Caki2 (cell line): ENCODE measurements at regions not wholly inside any gene's neighbourhood (a gene's known extent, or its start where the extent isn't known, plus 50 kb on each side); places are given as distances from the start of the nearest gene placed in this dataset.

ENCODE experiments used
- DNase-seq: peaks from one replicate; pipeline ENCODE4 v3.0.0-alpha.2; 2015; ENCODE audit warnings: low read depth
- in situ Hi-C: cut with HindIII; loops from 2 replicates; pipeline ENCODE4 v1.10.0; 2016; ENCODE audit warnings: low sequenced_read_pairs, low pct_unique_long_range_greater_than_20kb, mixed read lengths

DNA sequence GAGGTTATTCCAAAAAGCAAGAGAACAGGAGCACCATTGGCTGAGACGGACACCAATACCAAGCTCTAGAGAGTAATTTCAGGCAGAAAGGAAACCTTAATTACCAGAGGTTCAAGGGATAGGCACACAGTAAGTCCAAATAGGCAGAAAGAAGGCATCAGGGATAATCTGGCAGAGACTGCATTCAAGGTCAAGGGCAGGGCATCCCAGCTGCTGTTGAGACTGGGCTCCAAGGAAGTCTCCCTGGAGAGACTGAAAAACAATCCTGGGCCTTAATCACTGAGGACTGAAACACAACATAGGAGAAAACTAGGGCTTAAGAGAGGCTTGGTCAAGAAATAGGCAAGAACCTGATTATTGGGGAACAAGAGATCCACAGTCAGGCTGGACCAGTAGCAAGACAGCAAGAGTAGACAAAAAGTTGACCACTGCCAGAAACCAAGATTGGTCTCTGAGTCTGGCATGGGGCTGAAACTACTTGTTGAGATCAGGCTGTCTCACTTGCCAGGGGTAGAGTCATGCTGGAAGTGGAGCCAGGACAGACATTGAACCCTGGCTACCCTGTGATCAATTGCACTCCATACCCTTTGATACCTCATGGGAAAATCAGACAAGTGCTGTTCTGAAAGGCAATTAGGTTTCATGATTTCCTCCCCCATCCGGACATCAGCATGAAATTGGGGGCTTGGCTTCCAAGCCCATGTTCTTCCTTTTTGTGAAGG is 193.2 kb upstream of the TNP1 start:
- in situ Hi-C loops = no loop called here
- DNase-seq = no peak

DNA sequence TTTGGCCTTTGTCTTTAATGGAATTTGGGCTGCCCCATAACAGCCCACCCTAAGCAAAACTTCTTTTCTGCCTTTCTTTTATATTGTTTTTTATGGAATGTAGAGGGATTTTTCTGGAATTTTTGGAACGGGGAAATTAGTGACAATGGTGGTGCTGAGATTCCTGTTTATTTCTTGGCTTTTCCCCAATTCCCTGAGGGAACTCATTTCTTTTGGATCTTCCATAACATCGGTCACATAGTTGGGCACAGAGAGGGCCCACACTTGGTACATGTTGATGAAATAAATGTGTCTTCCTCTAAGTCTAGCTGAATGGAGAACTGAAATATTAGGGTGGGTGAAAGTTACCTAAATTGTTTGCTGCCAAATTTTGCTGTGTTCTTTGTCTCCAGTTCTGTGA is 191.6 kb upstream of the TNP1 start:
- in situ Hi-C loops = no loop called here

GRCh38 chr2:217049956-217050355 is 190.1 kb upstream of the TNP1 start:
- DNase-seq = no peak
- in situ Hi-C loops = no loop called here

More for the DNA sequence above, 191.6 kb upstream of the TNP1 start:
- DNase-seq = no peak

DNA sequence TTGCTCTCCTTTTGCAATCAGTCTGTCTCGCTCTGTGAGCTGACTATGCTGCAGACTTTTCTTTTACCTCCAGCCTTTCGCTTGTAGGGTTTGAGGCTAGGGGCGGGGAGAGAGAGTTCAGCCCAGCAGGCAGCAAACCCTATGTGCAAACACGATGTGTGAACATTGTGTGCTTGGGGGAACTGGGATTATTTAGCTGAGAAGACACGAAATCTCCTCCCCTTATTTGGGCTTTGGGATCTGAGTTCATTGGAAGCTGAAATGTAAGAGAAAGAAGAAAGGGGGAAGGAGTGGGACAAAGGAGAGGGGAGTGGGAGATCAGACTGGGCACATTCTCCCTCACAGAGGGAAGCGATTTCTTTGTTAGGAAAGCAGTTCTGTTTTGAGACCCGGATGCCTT is 189.6 kb upstream of the TNP1 start:
- no peak for DNase-seq
- in situ Hi-C loops = no loop called here

DNA sequence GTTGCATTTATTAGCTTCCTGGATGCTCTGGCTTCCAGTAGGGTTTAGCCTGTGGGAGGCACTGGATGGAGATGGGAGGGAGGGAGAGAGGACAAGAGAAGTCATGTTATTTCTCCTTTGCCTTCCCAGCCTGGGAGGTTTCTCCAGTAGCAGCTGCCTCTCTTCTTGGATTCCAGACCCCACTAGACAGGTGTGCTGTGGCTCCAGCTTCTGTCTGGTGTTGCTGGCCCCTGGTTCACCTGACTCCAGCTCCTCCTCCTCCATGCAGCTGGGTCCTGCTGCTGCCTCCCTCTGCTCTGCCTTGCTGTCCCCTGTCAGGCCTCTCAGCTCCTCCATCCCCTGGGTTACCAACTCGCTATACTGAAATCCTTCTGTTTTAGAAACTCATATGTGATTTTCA is 188.9 kb upstream of the TNP1 start:
- in situ Hi-C loops = no loop called here
- DNase-seq = no peak

GRCh38 chr2:217047631-217048030 is 187.8 kb upstream of the TNP1 start:
- in situ Hi-C loops = no loop called here
- DNase-seq = no peak

GRCh38 chr2:217047209-217047608 is 187.3 kb upstream of the TNP1 start:
- DNase-seq = no peak
- in situ Hi-C loops = no loop called here

- in situ Hi-C loops = no loop called here
- no peak for DNase-seq
These were observed 186.0 kb upstream of the TNP1 start for GRCh38 chr2:217045700-217046475.

DNA sequence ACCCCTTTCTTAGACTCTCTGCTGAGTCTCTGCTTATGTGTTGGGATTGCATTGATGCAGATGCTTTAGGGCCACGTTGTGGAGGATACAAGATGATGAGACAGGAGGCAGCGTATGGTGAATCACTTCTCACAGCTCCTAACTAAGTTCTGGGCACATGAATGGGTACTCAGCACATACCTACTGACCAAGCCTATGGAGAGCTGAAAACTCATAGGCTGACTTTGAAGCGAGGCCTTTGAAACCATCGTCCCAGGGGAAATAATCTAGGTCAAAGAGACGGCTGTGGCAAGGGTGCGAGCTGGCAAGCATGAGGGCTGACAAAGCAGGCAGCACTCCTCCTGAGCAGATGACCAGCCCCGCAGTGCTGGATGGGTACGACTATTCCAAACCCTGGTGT is 180.2 kb upstream of the TNP1 start:
- in situ Hi-C loops = no loop called here
- DNase-seq = no peak

GRCh38 chr2:217038001-217038400 is 178.1 kb upstream of the TNP1 start:
- no peak for DNase-seq

DNA sequence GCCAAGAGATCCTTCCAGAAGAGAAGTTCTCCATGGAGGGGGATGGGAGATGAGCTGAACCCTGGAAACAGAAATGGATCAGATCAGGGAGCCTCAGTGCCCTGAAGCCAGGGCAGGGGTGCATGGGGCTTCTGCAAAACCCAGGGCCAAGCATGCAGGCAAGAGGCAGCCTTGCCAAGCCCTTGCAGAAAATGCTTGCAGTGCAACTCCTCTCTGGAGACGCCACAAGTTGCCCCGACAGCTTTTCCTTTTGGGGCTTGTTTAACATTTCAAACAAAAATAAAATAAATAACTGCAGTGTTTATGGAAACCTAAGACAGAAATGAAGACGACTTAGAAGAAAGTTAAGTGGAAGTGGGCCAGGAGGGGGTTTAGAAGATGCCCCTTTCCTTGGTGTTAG is 177.5 kb upstream of the TNP1 start:
- no peak for DNase-seq
- in situ Hi-C loops = no loop called here

More at GRCh38 chr2:217038001-217038400, 178.1 kb upstream of the TNP1 start:
- in situ Hi-C loops = no loop called here

DNA sequence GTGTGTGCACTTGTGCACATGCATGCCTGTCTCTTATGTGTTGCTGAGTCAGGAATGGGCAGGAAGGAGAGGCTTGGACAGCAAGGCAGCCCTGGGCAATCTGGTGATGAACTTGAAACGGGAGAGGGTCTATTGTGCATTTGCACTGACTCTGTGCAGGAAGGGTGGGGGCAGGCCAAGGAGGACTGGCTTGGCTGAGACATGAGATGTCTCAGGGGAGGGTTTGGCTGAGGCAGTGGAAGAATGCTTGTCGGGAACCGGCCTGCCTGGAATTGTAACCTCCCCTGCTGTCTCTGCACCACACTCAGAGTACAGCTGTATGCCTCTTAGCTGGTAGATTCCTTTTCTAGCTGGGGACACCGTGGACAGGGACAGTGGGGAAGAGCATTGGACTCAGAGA is 176.1 kb upstream of the TNP1 start:
- in situ Hi-C loops = no loop called here
- DNase-seq = no peak

DNA sequence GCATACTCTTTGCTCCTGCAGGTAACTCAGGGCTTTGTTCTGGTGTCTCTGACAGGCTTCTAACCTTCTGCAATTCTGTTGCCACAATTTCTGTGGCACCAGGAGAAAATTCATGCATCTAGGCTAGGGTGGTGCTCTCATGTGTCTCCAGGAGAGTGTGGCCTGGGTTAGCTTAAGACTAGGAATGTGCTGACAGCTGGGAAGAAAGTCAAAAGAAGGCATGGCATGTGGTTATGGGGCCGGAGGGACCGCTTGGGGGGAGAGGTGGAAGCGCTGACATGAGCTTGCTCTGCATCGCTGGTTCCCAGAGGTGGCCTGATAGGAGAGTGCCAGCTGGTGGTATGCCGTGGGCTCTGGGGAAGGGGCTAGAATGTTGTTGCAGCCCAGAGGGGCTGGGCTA is 173.3 kb upstream of the TNP1 start:
- in situ Hi-C loops = no loop called here
- DNase-seq = no peak

- DNase-seq = no peak
- in situ Hi-C loops = no loop called here
These were observed 171.6 kb upstream of the TNP1 start for GRCh38 chr2:217031445-217031844.

GRCh38 chr2:217030081-217030480 is 170.2 kb upstream of the TNP1 start:
- no peak for DNase-seq
- in situ Hi-C loops = no loop called here

DNA sequence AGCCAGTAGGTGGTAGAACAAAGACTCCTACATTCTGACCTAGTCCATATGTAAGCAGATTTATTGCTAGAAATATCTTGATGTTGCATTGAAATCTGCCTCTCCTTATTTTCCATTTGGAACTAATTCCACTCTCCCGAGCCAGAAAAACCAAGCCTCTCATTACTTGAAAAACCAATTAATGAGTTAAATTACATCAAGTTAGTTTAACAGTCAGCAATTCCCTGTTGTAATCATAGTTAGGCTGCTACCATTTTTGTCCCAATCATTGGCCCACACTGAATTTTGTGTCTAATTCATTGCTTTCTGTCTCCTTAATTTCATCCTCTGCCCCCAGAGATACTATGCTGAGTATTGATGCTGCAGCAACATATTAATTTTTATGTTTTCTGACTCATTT is 168.3 kb upstream of the TNP1 start:
- DNase-seq = no peak
- in situ Hi-C loops = no loop called here

DNA sequence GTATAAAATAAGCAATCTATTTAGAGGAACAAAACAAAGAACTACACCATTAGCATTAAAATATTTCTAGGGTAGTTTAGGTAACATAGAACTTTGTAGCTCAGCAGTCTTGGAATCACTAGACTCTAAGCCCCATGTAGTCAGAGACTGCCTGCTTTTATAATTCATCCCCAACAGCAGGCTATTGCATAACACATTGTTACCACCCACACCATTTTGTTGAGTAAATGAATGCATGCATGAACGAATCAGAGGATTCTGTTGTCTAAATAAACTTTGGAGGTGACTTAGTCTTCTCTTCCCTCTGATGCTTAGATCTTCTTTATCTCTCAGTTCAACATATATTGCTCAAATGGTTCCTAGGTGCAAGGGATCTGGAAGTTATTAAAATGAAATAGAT is 167.6 kb upstream of the TNP1 start:
- in situ Hi-C loops = no loop called here
- DNase-seq = no peak

DNA sequence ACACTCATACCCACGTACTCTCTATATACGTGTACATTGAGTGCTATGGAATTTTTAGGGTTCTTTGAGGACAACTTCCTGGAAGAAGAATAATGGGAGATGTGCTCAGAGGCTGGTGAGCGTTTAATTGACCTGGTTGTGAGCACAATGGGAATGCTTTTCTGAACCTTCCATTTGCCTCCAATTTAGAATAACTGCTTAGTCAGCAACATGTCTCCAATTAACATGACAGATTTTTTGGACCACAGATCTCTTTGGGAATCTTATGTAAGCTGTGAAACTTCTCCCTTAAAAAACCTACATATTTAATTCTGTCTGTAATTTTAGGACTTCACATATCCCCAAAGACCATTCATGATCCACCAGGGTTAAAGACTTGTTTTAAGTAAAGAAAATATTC is 166.7 kb upstream of the TNP1 start:
- in situ Hi-C loops = no loop called here
- DNase-seq = no peak

DNA sequence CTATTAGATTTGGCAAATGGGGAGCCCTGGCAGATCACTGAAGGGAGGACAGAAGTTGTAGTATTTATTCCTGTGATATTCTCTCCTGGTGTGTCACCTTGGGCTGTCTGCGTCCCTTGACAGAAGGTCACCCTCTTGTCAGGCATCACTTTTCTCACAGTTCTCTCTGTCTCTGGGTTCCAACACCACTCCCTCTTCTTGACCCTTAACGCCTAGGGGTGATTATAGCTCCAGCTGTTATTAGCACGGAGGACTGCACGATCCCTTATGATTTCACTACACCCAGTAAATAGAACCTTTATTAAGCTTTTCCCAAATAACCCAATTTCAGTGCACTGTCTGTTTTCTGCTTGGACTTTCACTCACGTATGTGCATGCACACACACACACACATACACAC is 166.3 kb upstream of the TNP1 start:
- in situ Hi-C loops = no loop called here
- DNase-seq = no peak

- in situ Hi-C loops = no loop called here
- no peak for DNase-seq
These were observed 163.7 kb upstream of the TNP1 start for GRCh38 chr2:217023611-217024010.
